HepG2 (cell line): ENCODE measurements at regions not wholly inside any gene's neighbourhood (a gene's known extent, or its start where the extent isn't known, plus 50 kb on each side); places are given as distances from the start of the nearest gene placed in this dataset.

Source experiments
- ATAC-seq: fragments of 200-7000 bp; cut with Tn5 transposase; 3 replicates; pipeline ENCODE4 v1.9.1; 2020; ENCODE audit warnings: mild to moderate bottlenecking, moderate library complexity
- BruUV-seq: library from RNA; stranded (reverse); fragments of 400-500 nt; replicated peaks from 2 replicates; lab custom pipeline; 2021; lab: Mats Ljungman, UMichigan
- CTCF ChIA-PET: fragments of 300-600 bp; formaldehyde crosslinking; extraction: SDS; loops from one replicate; lab custom pipeline; 2021; ENCODE audit warnings: low total read pairs, inconsistent platforms, low intra/inter-chr PET ratio; lab: Yijun Ruan, JAX
- POLR2A ChIA-PET: fragments of 350-600 bp; sonication (Branson Sonifier 250); formaldehyde crosslinking; loops from one replicate; lab custom pipeline; 2020; ENCODE audit warnings: antibody characterized with exemption, inconsistent platforms; lab: Yijun Ruan, JAX
- DNase-seq: peaks from one replicate; pipeline ENCODE4 v3.0.0-alpha.2; 2015; ENCODE audit warnings: low spot score
- FAIRE-seq: peaks from 3 replicates; lab custom pipeline; 2011; peaks lifted over from hg19 to GRCh38; lab: Jason Lieb, UNC
- H2AFZ ChIP-seq: one replicate; pipeline ENCODE4 v1.6.1; 2011; ENCODE audit warnings: low read length, inconsistent platforms
- H3K27ac ChIP-seq: fragments of 300-600 bp; 3 replicates; pipeline ENCODE4 v1.8.0; 2011; ENCODE audit warnings: mixed run types, mild to moderate bottlenecking, mixed read lengths, low read length, inconsistent platforms; ENCODE audit not compliant: insufficient read depth; ENCODE audit errors: extremely low read length
- H3K27me3 ChIP-seq, 2 experiments: fragments of 200-600 bp in 1 of 2; 2 replicates in 1 of 2; 3 replicates in 1 of 2; pipeline versions ENCODE4 v1.6.0 to v1.8.0; 2011; ENCODE audit warnings: low read length in 2 of 2, mild to moderate bottlenecking in 2 of 2, moderate library complexity in 2 of 2, inconsistent platforms in 1 of 2; ENCODE audit not compliant: insufficient read depth in 2 of 2, control insufficient read depth in 1 of 2
- H3K36me3 ChIP-seq, 2 experiments: fragments of 200-600 bp in 1 of 2; replicated peaks in 1 of 2; 2 replicates in 1 of 2; 3 replicates in 1 of 2; pipeline versions ENCODE4 v1.5.1 to v1.8.0; 2011; ENCODE audit warnings: low read length in 2 of 2, inconsistent platforms in 1 of 2; ENCODE audit not compliant: insufficient read depth in 2 of 2, control insufficient read depth in 1 of 2
- H3K4me1 ChIP-seq: 2 replicates; pipeline ENCODE4 v1.5.1; 2012; ENCODE audit warnings: low read length, inconsistent platforms; ENCODE audit not compliant: insufficient read depth
- H3K4me2 ChIP-seq: 2 replicates; pipeline ENCODE4 v1.6.0; 2011; ENCODE audit warnings: low read depth, low read length, inconsistent platforms
- H3K4me3 ChIP-seq, 3 experiments: fragments of 200-600 bp in 1 of 3; sonication (generic), shearing (Covaris generic) in 1 of 3; replicated peaks in 1 of 3; 2 replicates each; pipeline ENCODE4 v1.5.1; 2011 to 2016; ENCODE audit warnings: low read length in 3 of 3, inconsistent platforms in 2 of 3, low read depth in 2 of 3, mild to moderate bottlenecking in 2 of 3, control low read depth in 1 of 3, mixed read lengths in 1 of 3; ENCODE audit not compliant: insufficient read depth in 1 of 3
- H3K79me2 ChIP-seq: one replicate; pipeline ENCODE4 v1.6.1; 2011; ENCODE audit warnings: low read length, inconsistent platforms; ENCODE audit not compliant: insufficient read depth
- H3K9ac ChIP-seq: 2 replicates; pipeline ENCODE4 v1.6.0; 2011; ENCODE audit warnings: mild to moderate bottlenecking, low read depth, low read length, inconsistent platforms; ENCODE audit not compliant: insufficient read depth
- H3K9me3 ChIP-seq: 2 replicates; pipeline ENCODE4 v1.5.1; 2012; ENCODE audit warnings: mild to moderate bottlenecking, low read length
- H4K20me1 ChIP-seq: 2 replicates; pipeline ENCODE4 v1.6.0; 2011; ENCODE audit warnings: inconsistent platforms, mild to moderate bottlenecking, low read length, moderate library complexity; ENCODE audit not compliant: insufficient read depth
- ASH2L ChIP-seq: fragments of 300-600, 200-600 bp; sonication (generic); IDR thresholded peaks from 2 replicates; pipeline ENCODE4 v1.7.0; 2017; ENCODE audit warnings: low read depth, mild to moderate bottlenecking, moderate library complexity, mixed read lengths, low read length; ENCODE audit not compliant: insufficient read length
- CCDC6 ChIP-seq: sonication (generic); formaldehyde crosslinking; IDR thresholded peaks from 2 replicates; pipeline ENCODE4 v1.8.1; 2022; ENCODE audit warnings: mild to moderate bottlenecking, missing genetic modification reagents, moderate library complexity
- CENPX ChIP-seq: sonication (generic); formaldehyde crosslinking; IDR thresholded peaks from 2 replicates; pipeline ENCODE4 v1.9.0; 2021; ENCODE audit warnings: mild to moderate bottlenecking, missing genetic modification reagents, moderate library complexity
- PRDM15 ChIP-seq: sonication (generic); formaldehyde crosslinking; IDR thresholded peaks from 2 replicates; pipeline ENCODE4 v1.4.0; 2020; ENCODE audit warnings: missing genetic modification reagents
- SOX5 ChIP-seq: IDR thresholded peaks from 2 replicates; pipeline ENCODE4 v1.6.1; 2016; ENCODE audit warnings: borderline replicate concordance
- TARDBP ChIP-seq: sonication (generic); formaldehyde crosslinking; IDR thresholded peaks from 2 replicates; pipeline ENCODE4 v1.8.0; 2022; ENCODE audit warnings: mild to moderate bottlenecking, missing genetic modification reagents
- ZNF788 ChIP-seq: sonication (generic); formaldehyde crosslinking; IDR thresholded peaks from 2 replicates; pipeline ENCODE4 v1.5.0; 2020; ENCODE audit warnings: mild to moderate bottlenecking, missing genetic modification reagents, borderline replicate concordance
- WGBS: methylation state at CpG from one replicate; pipeline ENCODE4 v1.1.6; 2017; ENCODE audit warnings: low lambda C conversion rate; 5-methylcytosine and 5-hydroxymethylcytosine counted together
- in situ Hi-C: cut with HindIII; loops from 2 replicates; pipeline ENCODE4 v1.10.0; 2017; ENCODE audit warnings: low pct_unique_long_range_greater_than_20kb; ENCODE audit not compliant: extremely low pct_ligation_motif_present
- intact Hi-C: fragments of 100-400 bp; cut with micrococcal nuclease; formaldehyde crosslinking; loops from one replicate; pipeline ENCODE4 v1.10.0; 2022; ENCODE audit not compliant: unreplicated experiment

DNA sequence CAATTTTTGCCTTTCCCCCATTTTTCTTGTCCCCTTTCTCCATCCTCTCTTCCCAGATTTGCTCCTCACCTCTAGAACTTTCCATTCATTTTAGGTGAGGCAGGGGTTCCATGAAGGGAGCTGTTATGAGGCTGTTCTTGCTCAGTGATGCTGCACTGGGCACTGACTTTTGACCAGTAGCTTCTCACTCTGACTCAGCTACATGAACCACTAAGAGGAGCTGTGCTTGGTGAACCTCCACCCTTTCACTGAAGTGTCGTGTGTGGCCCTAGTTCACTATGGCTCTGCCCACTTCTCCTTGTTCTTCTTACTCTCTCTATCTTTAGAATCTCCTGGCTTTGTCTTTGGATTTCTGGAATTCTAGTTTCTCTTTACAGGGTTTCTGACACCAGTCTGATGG, 73.4 kb upstream of the ADRA1D start (continued):
- TF ChIP-seq ZNF788 (CRISPR knock-in tag) = no peak

- TF ChIP-seq CCDC6 (CRISPR knock-in tag) (no peak), CENPX (CRISPR knock-in tag) (no peak), TARDBP (CRISPR knock-in tag) (no peak), ASH2L (no peak), PRDM15 (CRISPR knock-in tag) (no peak), SOX5 (no peak)
- 36% methylated on average over 5 of the region's 5 CpGs for WGBS
- H3K27me3 ChIP-seq = no peaks in the 10 kb centered on the region; a peak in 1 of 5 replicates
- no peaks in the 10 kb centered on the region for H3K4me1 ChIP-seq
- in situ Hi-C loops (no loop called here), intact Hi-C loops (no loop called here)
- H3K79me2 ChIP-seq = no peaks in the 10 kb centered on the region
- ATAC-seq (no peak), DNase-seq (no peak), FAIRE-seq (no peak)
- H4K20me1 ChIP-seq = no peaks in the 10 kb centered on the region
- no TSS peak for BruUV-seq
- POLR2A ChIA-PET = no interaction called here
- H3K9me3 ChIP-seq = no peaks in the 10 kb centered on the region
- H3K9ac ChIP-seq = no peak overlapping the region
- CTCF ChIA-PET = no interaction called here
- H3K4me2 ChIP-seq = no peak overlapping the region
- no peak overlapping the region for H3K27ac ChIP-seq
- H3K4me3 ChIP-seq = no peak overlapping the region
- no peak overlapping the region for H2AFZ ChIP-seq
- H3K36me3 ChIP-seq = no peaks in the 10 kb centered on the region
Observed at GRCh38 chr20:4320291-4320690, 71.2 kb upstream of the ADRA1D start.
